Activated gamma-delta T cell (primary cell): ENCODE measurements at regions not wholly inside any gene's neighbourhood (a gene's known extent, or its start where the extent isn't known, plus 50 kb on each side); places are given as distances from the start of the nearest gene placed in this dataset.
"Not testable (repeated sequence)": the region's sequence is repeated elsewhere in the genome, so short reads cannot be mapped to it uniquely, and the experiment has no call there.

Experiments used
- DNase-seq: peaks from one replicate; lab custom pipeline; 2025; lab: John Stamatoyannopoulos, UW

DNA sequence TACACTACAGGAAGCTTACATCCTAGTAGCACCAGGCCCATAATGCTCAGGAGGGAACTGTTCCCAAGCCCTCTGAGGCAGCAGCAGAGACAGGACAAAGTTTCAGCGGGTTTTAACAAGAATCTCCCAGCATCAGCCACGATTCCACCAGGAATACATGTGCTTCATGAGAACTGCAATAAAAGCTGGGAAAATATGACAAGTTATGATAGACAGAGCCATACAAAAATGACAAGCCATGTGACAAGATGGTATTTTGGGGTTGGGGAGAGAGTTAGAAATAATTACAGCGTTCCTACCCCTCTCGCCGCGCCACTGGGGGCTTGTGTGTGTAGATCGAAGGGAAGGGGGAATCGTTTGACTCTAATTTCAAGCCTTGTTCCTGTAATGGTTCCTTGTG lies 112.7 kb upstream of the CTBP2 start:
- DNase-seq, result no peak

DNA sequence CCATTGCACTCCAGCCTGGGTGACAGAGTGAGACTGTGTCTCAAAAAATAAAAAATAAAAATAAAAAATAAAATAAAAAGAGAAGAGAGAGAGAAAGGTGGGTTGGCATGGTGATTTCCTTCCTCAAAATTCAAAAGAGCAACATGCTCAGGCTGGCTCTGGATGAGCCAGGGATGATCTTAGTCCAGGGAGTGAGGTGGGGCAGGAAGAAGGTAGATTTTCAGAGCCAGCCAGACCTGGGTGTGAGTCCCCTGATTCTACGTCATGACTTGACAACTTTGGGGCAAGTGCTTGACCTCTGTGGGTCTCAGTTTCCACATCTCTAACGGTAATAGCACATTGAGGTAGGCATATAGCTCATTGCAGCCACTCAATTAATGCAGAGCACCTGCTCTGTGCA lies 109.4 kb upstream of the CTBP2 start:
- DNase-seq, result no peak

DNA sequence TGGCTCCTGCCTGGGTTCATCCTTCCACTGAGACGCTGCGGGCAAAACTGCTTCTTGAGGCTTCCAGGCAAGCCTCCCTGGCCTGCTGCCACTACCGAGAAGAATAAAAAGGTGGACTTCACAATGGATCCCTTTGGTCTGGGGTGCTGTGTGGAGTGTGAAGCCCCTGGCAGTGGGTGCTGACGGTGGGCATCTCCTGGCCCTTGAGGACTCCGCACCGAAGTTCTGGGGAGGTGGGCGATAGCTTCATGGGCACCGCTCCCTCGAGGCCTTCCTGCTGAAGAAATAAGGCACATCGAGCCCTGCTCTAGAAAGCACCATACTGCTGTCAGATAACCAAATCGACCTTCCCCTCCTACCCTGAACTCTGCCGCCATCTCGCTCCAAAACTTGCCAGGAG lies 106.6 kb upstream of the CTBP2 start:
- no peak for DNase-seq

DNA sequence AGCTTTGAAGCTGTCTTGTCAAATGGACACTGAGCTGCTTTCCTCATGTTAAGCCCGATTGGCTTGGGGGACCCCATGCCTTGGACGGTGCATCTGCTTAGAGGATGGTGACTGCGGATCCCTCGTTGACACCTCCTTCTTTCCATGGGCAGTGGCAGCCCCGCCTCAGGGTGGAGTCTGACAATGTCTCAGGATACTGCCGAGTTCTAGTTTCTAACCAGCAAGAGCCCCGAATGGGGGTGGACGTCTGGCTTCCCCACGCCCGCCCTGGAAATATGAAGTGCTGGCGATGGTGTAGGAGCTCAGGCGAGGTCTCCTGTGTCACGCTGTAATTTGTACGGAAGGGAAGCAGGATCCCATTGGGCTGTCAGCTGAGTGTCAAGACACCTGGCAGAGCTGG lies 106.2 kb upstream of the CTBP2 start:
- no peak for DNase-seq

DNA sequence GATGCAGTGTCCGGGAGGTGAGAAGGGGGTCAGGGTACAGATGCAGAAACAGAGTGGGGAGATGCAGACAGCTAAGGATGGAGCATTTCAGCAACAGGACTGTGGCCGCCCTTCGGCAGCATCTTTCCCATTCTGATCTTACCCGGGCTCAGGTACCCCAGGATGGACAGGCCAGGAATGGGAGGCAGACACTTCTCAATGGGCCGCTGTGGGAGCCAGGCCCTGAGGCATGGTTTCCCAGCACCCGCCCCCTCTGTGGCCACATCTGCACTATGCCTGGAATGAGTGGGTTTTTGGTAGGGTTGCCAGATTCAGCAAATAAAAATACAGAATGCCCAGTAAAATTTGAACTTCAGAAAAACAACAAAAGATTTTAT lies 105.2 kb upstream of the CTBP2 start:
- DNase-seq, result no peak

GRCh38 chr10:125264757-125265578 lies 104.6 kb upstream of the CTBP2 start:
- DNase-seq, result no peak

GRCh38 chr10:125264091-125264490 lies 103.7 kb upstream of the CTBP2 start:
- no peak for DNase-seq

DNA sequence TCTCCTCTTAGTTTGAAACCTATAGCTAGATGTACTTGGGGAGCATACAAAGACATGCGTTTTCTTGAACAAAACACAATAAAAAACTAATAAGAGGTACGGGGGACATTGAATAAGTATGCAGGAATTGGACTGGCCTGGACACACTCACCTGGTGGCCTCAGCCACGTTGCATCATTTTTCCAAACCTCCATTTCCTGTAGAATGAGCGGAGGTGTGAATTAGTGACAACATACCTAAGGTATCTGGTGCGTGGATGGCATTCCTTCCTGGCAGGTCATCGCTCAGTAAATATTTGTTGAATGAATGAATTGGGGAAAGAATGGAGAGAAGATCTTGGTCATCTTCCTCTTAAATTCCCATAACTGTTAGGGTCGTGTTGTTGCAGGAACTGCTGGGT lies 103.2 kb upstream of the CTBP2 start:
- no peak for DNase-seq

GRCh38 chr10:125262920-125263319 lies 102.6 kb upstream of the CTBP2 start:
- DNase-seq, result no peak

GRCh38 chr10:125262409-125262808 lies 102.0 kb upstream of the CTBP2 start:
- DNase-seq, result no peak

- DNase-seq, result no peak
These were observed 101.3 kb upstream of the CTBP2 start for GRCh38 chr10:125261491-125262186.

DNA sequence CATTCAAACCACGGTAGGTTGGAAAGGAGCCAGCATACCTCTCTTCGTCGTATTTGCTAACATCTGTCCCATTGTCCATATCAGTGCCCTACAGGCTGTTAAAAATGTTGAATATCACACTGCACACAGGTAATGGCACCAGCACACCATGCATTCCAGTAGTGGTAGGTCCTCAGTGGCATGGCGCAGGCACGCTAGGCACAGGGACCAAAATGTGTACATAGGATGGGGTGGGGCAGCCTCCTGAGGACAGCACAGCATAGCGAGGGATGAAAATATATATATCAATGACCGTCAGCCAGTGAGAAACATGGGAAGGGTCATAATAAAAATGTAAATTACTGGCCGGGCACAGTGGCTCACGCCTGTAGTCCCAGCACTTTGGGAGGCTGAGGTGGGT lies 99.9 kb upstream of the CTBP2 start:
- no peak for DNase-seq

- DNase-seq, result no peak
These were observed 99.3 kb upstream of the CTBP2 start for GRCh38 chr10:125259651-125260050.

- no peak for DNase-seq
These were observed 98.3 kb upstream of the CTBP2 start for GRCh38 chr10:125258676-125259075.

GRCh38 chr10:125257521-125258108 lies 97.3 kb upstream of the CTBP2 start:
- DNase-seq, result no peak

- no peak for DNase-seq
These were observed 95.7 kb upstream of the CTBP2 start for GRCh38 chr10:125256026-125256425.

GRCh38 chr10:125252937-125253336 lies 92.6 kb upstream of the CTBP2 start:
- DNase-seq, result no peak

- DNase-seq, result not testable (repeated sequence)
These were observed 90.5 kb upstream of the CTBP2 start for GRCh38 chr10:125250834-125251233.

- no peak for DNase-seq
These were observed 89.6 kb upstream of the CTBP2 start for GRCh38 chr10:125249948-125250347.

- DNase-seq, result no peak
These were observed 88.1 kb upstream of the CTBP2 start for GRCh38 chr10:125248489-125248888.

DNA sequence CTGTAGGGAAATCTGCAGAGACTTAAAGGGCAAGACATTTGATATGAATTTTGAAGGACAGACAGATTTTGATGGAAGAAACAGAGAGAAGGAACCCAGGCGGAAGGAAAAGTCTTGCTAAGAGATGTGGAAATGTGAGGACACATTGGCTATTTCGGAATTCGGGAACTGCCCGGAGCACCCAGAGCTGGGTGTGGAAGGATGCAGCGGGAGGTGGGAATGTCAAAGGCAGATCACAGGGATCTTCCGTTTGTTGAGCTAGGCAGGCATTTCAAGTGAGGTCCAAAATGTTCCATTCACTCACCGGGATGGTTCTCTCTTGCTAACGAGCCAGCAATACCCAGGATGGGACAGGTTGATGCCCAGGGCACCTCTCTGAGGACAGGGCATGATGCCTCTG lies 87.2 kb upstream of the CTBP2 start:
- no peak for DNase-seq

DNA sequence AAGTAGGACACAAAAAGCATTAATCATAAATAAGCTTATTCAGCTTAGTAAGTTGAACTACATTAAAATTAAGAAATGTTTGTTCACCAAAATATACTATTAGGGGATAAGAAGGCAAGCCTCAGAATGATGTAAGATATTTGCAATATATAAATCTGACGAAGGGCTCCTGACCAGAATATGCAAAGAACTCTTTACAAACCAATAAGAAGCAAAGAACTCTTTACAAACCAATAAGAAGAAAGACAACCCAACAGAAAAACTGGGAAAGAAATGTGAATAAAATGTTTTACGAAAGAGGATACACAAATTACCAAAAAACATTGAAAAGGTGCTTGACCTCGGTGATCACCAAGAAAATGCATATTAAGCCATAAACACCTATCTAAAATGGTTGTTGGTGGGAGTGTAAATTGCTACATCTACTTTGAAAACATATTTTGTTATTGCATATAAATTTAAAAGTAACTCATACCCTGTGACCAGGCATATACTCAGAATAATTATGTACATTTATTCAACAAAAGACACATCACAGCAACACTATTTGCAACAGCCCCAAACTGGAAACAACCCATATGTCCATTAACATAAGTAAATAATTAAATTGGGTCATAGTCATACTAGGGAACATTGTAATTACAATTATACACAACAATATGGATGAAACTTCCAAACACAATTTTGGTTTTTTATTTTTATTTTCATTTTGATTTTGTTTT lies 83.3 kb upstream of the CTBP2 start:
- no peak for DNase-seq

DNA sequence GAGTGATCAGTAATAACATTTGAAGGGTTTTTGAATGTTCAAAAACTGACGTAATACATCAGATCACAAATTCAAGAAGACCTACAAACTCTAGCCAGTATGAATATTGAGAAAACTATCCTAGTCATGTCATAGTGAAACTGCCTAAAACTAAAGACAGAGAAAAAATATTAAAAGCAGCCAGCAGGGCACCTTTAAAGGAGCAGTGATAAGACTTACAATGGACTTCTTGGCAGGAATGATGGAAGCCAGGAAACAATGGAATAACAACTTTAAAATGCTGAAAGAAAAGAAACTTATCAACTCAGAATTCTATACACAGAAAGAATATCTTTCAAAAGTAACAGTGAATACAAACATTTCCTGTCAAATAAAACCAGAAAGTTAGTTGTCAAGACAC lies 78.3 kb upstream of the CTBP2 start:
- DNase-seq, result no peak
